GM19463 (cell line): ENCODE measurements at regions not wholly inside any gene's neighbourhood (a gene's known extent, or its start where the extent isn't known, plus 50 kb on each side); places are given as distances from the start of the nearest gene placed in this dataset.
A peak's percentile ranks its signal among the peaks of the same experiment; 100 is the strongest.

ENCODE experiments used
- ATAC-seq: cut with Tn5 transposase; IDR thresholded peaks from one replicate; pipeline ENCODE4 v1.9.1; 2021; ENCODE audit warnings: mild to moderate bottlenecking, moderate library complexity; ENCODE audit not compliant: unreplicated experiment

- peak; percentile 63 for ATAC-seq
Measured at GRCh38 chr9:79233542-79233941, 338.2 kb upstream of the TLE4 start.

- ATAC-seq: no peak
Measured at GRCh38 chr9:79236466-79236865, 335.3 kb upstream of the TLE4 start.

GRCh38 chr9:79237861-79238260, 333.9 kb upstream of the TLE4 start:
- ATAC-seq: no peak

- ATAC-seq: no peak
Measured at GRCh38 chr9:79240774-79241173, 331.0 kb upstream of the TLE4 start.

- no peak for ATAC-seq
Measured at GRCh38 chr9:79242489-79242888, 329.3 kb upstream of the TLE4 start.

- ATAC-seq: no peak
Measured at GRCh38 chr9:79246170-79246569, 325.6 kb upstream of the TLE4 start.

GRCh38 chr9:79247021-79247420, 324.7 kb upstream of the TLE4 start:
- no peak for ATAC-seq

GRCh38 chr9:79250806-79251205, 321.0 kb upstream of the TLE4 start:
- ATAC-seq: no peak

GRCh38 chr9:79254900-79255650, 316.7 kb upstream of the TLE4 start:
- no peak for ATAC-seq

GRCh38 chr9:79255651-79256260, 316.0 kb upstream of the TLE4 start:
- no peak for ATAC-seq

GRCh38 chr9:79256691-79257213, 315.0 kb upstream of the TLE4 start:
- no peak for ATAC-seq

- ATAC-seq: no peak
Measured at GRCh38 chr9:79257228-79257781, 314.5 kb upstream of the TLE4 start.

GRCh38 chr9:79257790-79258351, 313.9 kb upstream of the TLE4 start:
- no peak for ATAC-seq

GRCh38 chr9:79259858-79260257, 311.9 kb upstream of the TLE4 start:
- no peak for ATAC-seq

GRCh38 chr9:79263628-79264027, 308.1 kb upstream of the TLE4 start:
- ATAC-seq: no peak

- ATAC-seq: no peak
Measured at GRCh38 chr9:79264041-79264440, 307.7 kb upstream of the TLE4 start.

- no peak for ATAC-seq
Measured at GRCh38 chr9:79264511-79265355, 307.0 kb upstream of the TLE4 start.

GRCh38 chr9:79266986-79267385, 304.8 kb upstream of the TLE4 start:
- ATAC-seq: no peak

GRCh38 chr9:79268806-79269205, 303.0 kb upstream of the TLE4 start:
- no peak for ATAC-seq

GRCh38 chr9:79273311-79273710, 298.5 kb upstream of the TLE4 start:
- ATAC-seq: no peak

- no peak for ATAC-seq
Measured at GRCh38 chr9:79279356-79279755, 292.4 kb upstream of the TLE4 start.
